K562 (cell line): ENCODE measurements at regions not wholly inside any gene's neighbourhood (a gene's known extent, or its start where the extent isn't known, plus 50 kb on each side); places are given as distances from the start of the nearest gene placed in this dataset.
"Not testable (repeated sequence)": the region's sequence is repeated elsewhere in the genome, so short reads cannot be mapped to it uniquely, and the experiment has no call there.

Source experiments
- ATAC-seq: fragments of 200-7000 bp; cut with Tn5 transposase; 3 replicates; pipeline ENCODE4 v1.9.1; 2020; ENCODE audit warnings: moderate library complexity
- BruUV-seq: library from RNA; stranded (reverse); fragments of 400-500 nt; replicated peaks from 2 replicates; lab custom pipeline; 2021; lab: Mats Ljungman, UMichigan
- CTCF ChIA-PET: fragments of 300-600 bp; formaldehyde crosslinking; extraction: SDS; loops from one replicate; lab custom pipeline; 2021; ENCODE audit warnings: low intra/inter-chr PET ratio; lab: Yijun Ruan, JAX
- POLR2A ChIA-PET: fragments of 300-600, 350-650 bp; sonication (Branson Sonifier 250); formaldehyde crosslinking; extraction: SDS; loops from one replicate; lab custom pipeline; 2021; ENCODE audit warnings: antibody characterized with exemption, inconsistent platforms; lab: Yijun Ruan, JAX
- DNase-seq, 4 experiments: peaks; one replicate each; pipeline versions ENCODE4 v3.0.0 to v3.0.0-alpha.2; 2011 to 2018; ENCODE audit warnings: low spot score in 3 of 4, mixed read lengths in 3 of 4; ENCODE audit errors: extremely low read depth in 1 of 4
- FAIRE-seq: peaks from 2 replicates; lab custom pipeline; 2011; peaks lifted over from hg19 to GRCh38; lab: Jason Lieb, UNC
- H2AFZ ChIP-seq: 2 replicates; pipeline ENCODE4 v1.6.0; 2011; ENCODE audit warnings: low read depth, low read length, control low read depth, inconsistent platforms
- H3K27ac ChIP-seq: fragments of 200-600 bp; 3 replicates; pipeline ENCODE4 v1.8.0; 2011; ENCODE audit warnings: low read depth, mild to moderate bottlenecking, control low read depth, inconsistent platforms, low read length, moderate library complexity, mixed read lengths; ENCODE audit errors: extremely low read depth
- H3K27me3 ChIP-seq, 2 experiments: fragments of 300-600 bp in 1 of 2; 2 replicates in 1 of 2; 3 replicates in 1 of 2; pipeline versions ENCODE4 v1.6.0 to v1.8.0; 2011; ENCODE audit warnings: inconsistent platforms in 2 of 2, low read length in 2 of 2, mild to moderate bottlenecking in 1 of 2, mixed read lengths in 1 of 2, moderate library complexity in 1 of 2; ENCODE audit not compliant: control insufficient read depth in 2 of 2, insufficient read depth in 2 of 2
- H3K36me3 ChIP-seq: fragments of 300-600 bp; 3 replicates; pipeline ENCODE4 v1.8.0; 2011; ENCODE audit warnings: mild to moderate bottlenecking, low read length, inconsistent platforms; ENCODE audit not compliant: control insufficient read depth, insufficient read depth
- H3K4me1 ChIP-seq, 2 experiments: fragments of 200-600 bp in 1 of 2; replicated peaks in 1 of 2; 2 replicates in 1 of 2; 3 replicates in 1 of 2; pipeline versions ENCODE4 v1.5.1 to v1.8.0; 2011; ENCODE audit warnings: inconsistent platforms in 2 of 2, low read length in 2 of 2, mild to moderate bottlenecking in 1 of 2, mixed read lengths in 1 of 2, moderate library complexity in 1 of 2; ENCODE audit not compliant: control insufficient read depth in 2 of 2, insufficient read depth in 2 of 2
- H3K4me2 ChIP-seq: 2 replicates; pipeline ENCODE4 v1.6.1; 2011; ENCODE audit warnings: low read length, control low read depth, inconsistent platforms, mixed read lengths; ENCODE audit not compliant: insufficient read depth
- H3K4me3 ChIP-seq: fragments of 200-600 bp; sonication (generic), shearing (Covaris generic); 2 replicates; pipeline ENCODE4 v1.5.1; 2016; ENCODE audit warnings: control low read depth, inconsistent platforms
- H3K79me2 ChIP-seq: fragments of 200-600 bp; 3 replicates; pipeline ENCODE4 v1.8.0; 2011; ENCODE audit warnings: low read length, inconsistent platforms; ENCODE audit not compliant: control insufficient read depth, insufficient read depth
- H3K9ac ChIP-seq, 2 experiments: 2 replicates each; pipeline versions ENCODE4 v1.6.0 to v1.6.1; 2011; ENCODE audit warnings: low read depth in 2 of 2, low read length in 2 of 2, control low read depth in 1 of 2, inconsistent platforms in 1 of 2, mild to moderate bottlenecking in 1 of 2, mixed read lengths in 1 of 2; ENCODE audit not compliant: insufficient read depth in 1 of 2
- H3K9me1 ChIP-seq: one replicate; pipeline ENCODE4 v1.6.0; 2011; ENCODE audit warnings: inconsistent platforms, mild to moderate bottlenecking, low read length, moderate library complexity; ENCODE audit not compliant: control insufficient read depth, insufficient read depth
- H3K9me3 ChIP-seq: replicated peaks from 2 replicates; pipeline ENCODE4 v1.5.1; 2011; ENCODE audit warnings: low read depth, low read length, inconsistent platforms; ENCODE audit not compliant: control insufficient read depth, insufficient read depth
- H4K20me1 ChIP-seq: replicated peaks from 2 replicates; pipeline ENCODE4 v1.6.1; 2011; ENCODE audit warnings: low read length, inconsistent platforms, mixed read lengths; ENCODE audit not compliant: control insufficient read depth, insufficient read depth
- MTF1 ChIP-seq: fragments of 250-450 bp; sonication (Bioruptor Pico); IDR thresholded peaks from 2 replicates; pipeline ENCODE4 v1.9.0; 2021; ENCODE audit warnings: moderate library complexity, mild to moderate bottlenecking, inconsistent platforms, borderline replicate concordance
- NR4A1 ChIP-seq, 2 experiments: fragments of 250-450 bp in 1 of 2; fragments of 450-650 bp in 1 of 2; sonication (Bioruptor Pico) in 1 of 2; IDR thresholded peaks; 2 replicates each; pipeline versions ENCODE4 v1.4.0 to v1.6.1; 2016 to 2020; ENCODE audit warnings: mild to moderate bottlenecking in 2 of 2, missing compliant biosample characterization in 1 of 2, missing genetic modification characterization in 1 of 2, moderate library complexity in 1 of 2
- TAL1 ChIP-seq: fragments of 450-650 bp; IDR thresholded peaks from 2 replicates; pipeline ENCODE4 v1.6.1; 2016; ENCODE audit warnings: mild to moderate bottlenecking
- ZBTB33 ChIP-seq: sonication (generic); formaldehyde crosslinking; IDR thresholded peaks from 2 replicates; pipeline ENCODE4 v1.8.1; 2023; ENCODE audit warnings: mild to moderate bottlenecking, missing genetic modification reagents
- ZNF134 ChIP-seq: fragments of 250-450 bp; sonication (Bioruptor Pico); conservative IDR thresholded peaks from 2 replicates; pipeline ENCODE4 v1.4.0; 2020
- WGBS: fragments of 100-300 bp; shearing (Covaris generic); methylation state at CpG from one replicate; pipeline ENCODE4 v1.1.6; 2016; ENCODE audit warnings: low coverage, mixed read lengths; ENCODE audit not compliant: insufficient coverage; ENCODE audit errors: missing lambda C conversion rate; 5-methylcytosine and 5-hydroxymethylcytosine counted together
- in situ Hi-C: fragments of 300-500 bp; cut with MboI; formaldehyde crosslinking; loops from 4 replicates; pipeline ENCODE4 v1.15.0; 2018; ENCODE audit warnings: inconsistent platforms, mixed read lengths
- intact Hi-C: fragments of 100-400 bp; cut with micrococcal nuclease; formaldehyde crosslinking; loops from 2 replicates; pipeline ENCODE4 v1.14.2; 2022

DNA sequence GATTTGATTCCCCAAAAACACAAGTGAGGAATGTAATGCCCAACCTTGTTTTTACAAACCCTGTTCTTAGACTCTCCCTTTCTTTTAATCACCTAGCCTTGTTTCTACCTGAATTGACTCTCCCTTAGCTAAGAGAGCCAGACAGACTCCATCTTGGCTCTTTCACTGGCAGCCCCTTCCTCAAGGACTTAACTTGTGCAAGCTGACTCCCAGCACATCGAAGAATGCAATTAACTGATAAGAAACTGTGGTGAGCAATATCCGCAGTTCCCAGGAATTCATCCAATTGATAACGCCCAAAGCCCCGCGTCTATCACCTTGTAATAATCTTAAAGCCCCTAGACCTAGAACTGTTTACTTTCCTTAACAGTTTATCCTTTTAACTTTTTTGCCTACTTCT lies 120.2 kb upstream of the DEFB108B start (continued):
- TF ChIP-seq TAL1 = peak; percentile 69
- TF ChIP-seq MTF1 (CRISPR knock-in tag) = peak; percentile 89
- TF ChIP-seq ZNF134 = peak; percentile 84
- peak; percentile 76; the same call in 1 of the 2 replicates for TF ChIP-seq NR4A1 (CRISPR knock-in tag; IDR thresholded peaks at IDR 0.05)
- peak; percentile 96 for TF ChIP-seq NR4A1 (tag; IDR thresholded peaks at IDR 0.05)
- TF ChIP-seq, all 486 proteins: peak for 127; not testable (repeated sequence) for 359

DNA sequence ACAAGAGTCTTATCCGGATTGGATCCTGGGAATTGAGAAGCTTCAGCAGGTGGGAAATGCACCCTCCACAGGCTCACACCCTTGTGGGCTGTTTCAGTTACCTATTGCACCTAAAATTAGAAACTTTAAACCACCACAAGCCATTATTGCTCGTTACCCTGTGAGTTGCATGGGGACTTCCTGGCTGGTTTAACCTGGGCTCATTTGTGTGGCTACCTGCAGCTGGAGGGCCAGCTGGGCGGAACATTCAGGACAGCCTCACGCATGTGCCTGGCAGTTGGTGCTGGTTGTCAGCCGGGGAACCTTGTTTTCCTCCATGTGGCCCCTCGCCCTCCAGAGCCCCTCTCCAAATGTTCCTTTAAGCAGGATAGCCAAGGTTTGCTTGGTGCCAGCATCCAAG lies 118.5 kb upstream of the DEFB108B start:
- POLR2A ChIA-PET, CTCF ChIA-PET, H3K9me1 ChIP-seq, in situ Hi-C loops, H3K36me3 ChIP-seq, H2AFZ ChIP-seq, BruUV-seq, H3K79me2 ChIP-seq, H3K4me3 ChIP-seq, FAIRE-seq, H3K27ac ChIP-seq, H3K4me2 ChIP-seq, DNase-seq, H3K9ac ChIP-seq, ATAC-seq, intact Hi-C loops, H3K9me3 ChIP-seq, H3K27me3 ChIP-seq, H4K20me1 ChIP-seq: not testable (repeated sequence)
- 83% methylated on average over 4 of the region's 6 CpGs for WGBS
- H3K4me1 ChIP-seq = peaks cover 0 to 26% of the 10 kb centered on the region in 2 experiments; a peak in 3 of 5 replicates

DNA sequence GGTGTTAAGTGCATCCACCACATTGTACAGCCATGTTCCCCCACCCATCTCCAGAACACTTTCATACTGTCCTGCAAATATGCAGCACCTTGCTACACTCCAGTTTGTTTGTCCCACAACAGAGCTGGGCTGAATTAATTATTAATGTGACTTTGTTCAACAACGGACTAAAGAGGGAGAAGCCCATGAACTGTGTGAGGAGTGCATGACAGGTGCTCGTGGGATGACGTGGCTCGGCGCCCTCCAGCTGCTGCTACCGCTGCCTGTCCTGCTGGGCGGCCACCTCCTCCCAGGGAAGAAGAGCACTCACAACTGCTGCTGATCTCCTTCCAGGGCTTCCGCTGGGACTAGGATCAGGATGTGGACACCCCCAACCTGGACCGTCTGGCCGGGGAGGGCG lies 111.2 kb upstream of the DEFB108B start:
- H3K4me3 ChIP-seq, H3K79me2 ChIP-seq, H4K20me1 ChIP-seq, H3K27ac ChIP-seq, H3K27me3 ChIP-seq, intact Hi-C loops, H3K4me2 ChIP-seq, H2AFZ ChIP-seq, H3K9ac ChIP-seq, H3K9me3 ChIP-seq, ATAC-seq, DNase-seq, CTCF ChIA-PET, in situ Hi-C loops, POLR2A ChIA-PET, FAIRE-seq, H3K4me1 ChIP-seq, H3K9me1 ChIP-seq, H3K36me3 ChIP-seq, BruUV-seq: not testable (repeated sequence)
- WGBS = 64% methylated on average over 7 of the region's 11 CpGs
- TF ChIP-seq ZBTB33 (CRISPR knock-in tag) = 0 out of 2 replicates have a peak, but pooled peaks have one; percentile 67

DNA sequence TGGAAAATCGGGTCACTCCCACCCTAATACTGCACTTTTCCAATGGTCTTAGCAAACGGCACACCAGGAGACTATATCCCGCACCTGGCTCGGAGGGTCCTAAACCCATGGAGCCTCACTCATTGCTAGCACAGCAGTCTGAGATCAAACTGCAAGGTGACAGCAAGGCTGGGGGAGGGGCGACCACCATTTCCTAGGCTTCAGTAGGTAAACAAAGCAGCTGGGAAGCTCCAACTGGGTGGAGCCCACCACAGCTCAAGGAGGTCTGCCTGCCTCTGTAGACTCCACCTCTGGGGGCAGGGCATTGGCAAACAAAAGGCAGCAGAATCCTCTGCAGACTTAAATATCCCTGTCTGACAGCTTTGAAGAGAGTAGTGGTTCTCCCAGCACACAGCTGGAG lies 109.0 kb upstream of the DEFB108B start:
- H3K9me1 ChIP-seq, H3K9ac ChIP-seq, H3K9me3 ChIP-seq, CTCF ChIA-PET, H3K4me3 ChIP-seq, H3K36me3 ChIP-seq, FAIRE-seq, H3K79me2 ChIP-seq, BruUV-seq, intact Hi-C loops, H3K4me2 ChIP-seq, H3K27ac ChIP-seq, ATAC-seq, H4K20me1 ChIP-seq, in situ Hi-C loops, H3K27me3 ChIP-seq, DNase-seq, H2AFZ ChIP-seq, H3K4me1 ChIP-seq, POLR2A ChIA-PET: not testable (repeated sequence)
- 60% methylated on average over 4 of the region's 5 CpGs for WGBS
